Esophagus squamous epithelium (tissue), 4 donors: ENCODE measurements at regions not wholly inside any gene's neighbourhood (a gene's known extent, or its start where the extent isn't known, plus 50 kb on each side); places are given as distances from the start of the nearest gene placed in this dataset.

Experiments
- CTCF ChIP-seq, 6 experiments: fragments of 450-650 bp in 4 of 6; fragments of 200-600 bp in 2 of 6; sonication (generic) in 2 of 6; IDR thresholded peaks; one replicate each; pipeline ENCODE4 v1.5.1; 2016 to 2019; ENCODE audit warnings: antibody characterized with exemption in 6 of 6, mild to moderate bottlenecking in 4 of 6, moderate library complexity in 4 of 6
- POLR2A ChIP-seq, 4 donors: fragments of 450-650 bp; IDR thresholded peaks; one replicate each; pipeline ENCODE4 v1.6.1; 2017; ENCODE audit warnings: antibody characterized with exemption in 4 of 4, mild to moderate bottlenecking in 4 of 4, moderate library complexity in 3 of 4

- no peak for TF ChIP-seq CTCF (IDR thresholded peaks at IDR 0.05)
- no peak for TF ChIP-seq POLR2A (IDR thresholded peaks at IDR 0.05)
Measured at GRCh38 chr12:40165179-40165578, 59.3 kb upstream of the SLC2A13 start.
